Lung (tissue), 11 donors: ENCODE measurements at regions not wholly inside any gene's neighbourhood (a gene's known extent, or its start where the extent isn't known, plus 50 kb on each side); places are given as distances from the start of the nearest gene placed in this dataset.
"Not testable (repeated sequence)": the region's sequence is repeated elsewhere in the genome, so short reads cannot be mapped to it uniquely, and the experiment has no call there.

Experiments
- ATAC-seq: fragments of 200-7000 bp; cut with Tn5 transposase; one replicate; pipeline ENCODE4 v1.9.1; 2020; ENCODE audit warnings: moderate number of reproducible peaks; ENCODE audit not compliant: insufficient read depth, low FRiP score
- DNase-seq, 3 donors: peaks; one replicate each; pipeline ENCODE4 v3.0.0-alpha.2; 2013 to 2017
- H3K27ac ChIP-seq, 2 donors: one replicate each; pipeline ENCODE4 v1.5.1; 2013; ENCODE audit warnings: mild to moderate bottlenecking in 2 of 2, moderate library complexity in 2 of 2, control low read depth in 1 of 2, inconsistent platforms in 1 of 2, low read depth in 1 of 2, low read length in 1 of 2
- H3K27me3 ChIP-seq, 3 donors: one replicate each; pipeline ENCODE4 v1.5.1; 2013; ENCODE audit warnings: low read length in 2 of 3; ENCODE audit not compliant: control insufficient read depth in 3 of 3, insufficient read depth in 3 of 3
- H3K36me3 ChIP-seq, 4 donors: one replicate each; pipeline ENCODE4 v1.5.1; 2013; ENCODE audit warnings: low read length in 4 of 4, mild to moderate bottlenecking in 1 of 4, moderate library complexity in 1 of 4; ENCODE audit not compliant: control insufficient read depth in 4 of 4, insufficient read depth in 4 of 4
- H3K4me1 ChIP-seq, 5 donors: one replicate each; pipeline ENCODE4 v1.5.1; 2013; ENCODE audit warnings: low read length in 5 of 5, mild to moderate bottlenecking in 2 of 5, moderate library complexity in 1 of 5; ENCODE audit not compliant: control insufficient read depth in 5 of 5, insufficient read depth in 5 of 5
- H3K4me3 ChIP-seq: one replicate; pipeline ENCODE4 v1.5.1; 2013; ENCODE audit warnings: mild to moderate bottlenecking, control low read depth, moderate library complexity
- H3K9ac ChIP-seq, 2 donors: one replicate each; pipeline ENCODE4 v1.5.1; 2013; ENCODE audit warnings: low read length in 2 of 2, control low read depth in 1 of 2; ENCODE audit not compliant: insufficient read depth in 1 of 2
- H3K9me3 ChIP-seq, 4 donors: one replicate each; pipeline ENCODE4 v1.5.1; 2013; ENCODE audit warnings: low read length in 3 of 4, mild to moderate bottlenecking in 1 of 4, moderate library complexity in 1 of 4; ENCODE audit not compliant: control insufficient read depth in 4 of 4, insufficient read depth in 3 of 4
- CTCF ChIP-seq: IDR thresholded peaks from 2 replicates; pipeline ENCODE4 v1.5.1; 2012; ENCODE audit warnings: mild to moderate bottlenecking; ENCODE audit errors: control extremely low read depth, extremely low read depth
- WGBS, 2 donors: extraction: QIAGEN DNeasy Blood & Tissue Kit; methylation state at CpG; one replicate each; pipeline ENCODE4 v1.1.7; 2013; 5-methylcytosine and 5-hydroxymethylcytosine counted together
- donor health status: control.
- donor health status: control.
- donor health status: Bipolar disorder and iron deficiency.
- donor health status: healthy.
- donor health status: DM: yes; HTN: yes; CAD: no.

- 92 to 93% methylated on average over 4 of the region's 4 CpGs for WGBS, 2 donors
- no peak for DNase-seq
- Histone ChIP-seq H3K9ac (no peak overlapping the region), H3K27ac (no peak overlapping the region), H3K4me3 (no peak overlapping the region), H3K36me3 (no peaks in the 10 kb centered on the region), H3K27me3 (no peaks in the 10 kb centered on the region), H3K4me1 (no peaks in the 10 kb centered on the region), H3K9me3 (peaks cover 0 to 10% (median 0%) of the 10 kb centered on the region in 4 donors)
- no peak for TF ChIP-seq CTCF
- ATAC-seq, result no peak
Measured at GRCh38 chr16:64346080-64346479, 775.8 kb downstream of the CDH11 start.

GRCh38 chr16:64345142-64345541 lies 776.7 kb downstream of the CDH11 start:
- 87 to 93% methylated on average over 6 of the region's 6 CpGs for WGBS, 2 donors
- H3K9ac ChIP-seq, result no peak overlapping the region
- no peak overlapping the region for H3K4me3 ChIP-seq
- TF ChIP-seq CTCF, result no peak
- no peaks in the 10 kb centered on the region for H3K27me3 ChIP-seq
- no peaks in the 10 kb centered on the region for H3K36me3 ChIP-seq
- no peak for DNase-seq
- H3K9me3 ChIP-seq, result peaks cover 0 to 10% (median 0%) of the 10 kb centered on the region in 4 donors
- no peak overlapping the region for H3K27ac ChIP-seq
- no peak for ATAC-seq
- no peaks in the 10 kb centered on the region for H3K4me1 ChIP-seq

- H3K4me1 ChIP-seq, H3K4me3 ChIP-seq, H3K27ac ChIP-seq, ATAC-seq, DNase-seq, H3K27me3 ChIP-seq, H3K9me3 ChIP-seq, H3K9ac ChIP-seq, H3K36me3 ChIP-seq: not testable (repeated sequence)
- whole genome bisulfite sequencing, 2 donors, result 95% methylated on average over 47 of the region's 47 CpGs
Measured at GRCh38 chr16:64343820-64344443, 777.9 kb downstream of the CDH11 start.

GRCh38 chr16:64343061-64343819 lies 778.6 kb downstream of the CDH11 start:
- Histone ChIP-seq H3K27me3 (no peaks in the 10 kb centered on the region), H3K9me3 (peaks cover 0 to 10% (median 0%) of the 10 kb centered on the region in 4 donors), H3K36me3 (no peaks in the 10 kb centered on the region), H3K27ac (no peak overlapping the region), H3K4me1 (no peaks in the 10 kb centered on the region), H3K9ac (no peak overlapping the region), H3K4me3 (no peak overlapping the region)
- WGBS, 2 donors, result 90 to 91% methylated on average over 8 of the region's 8 CpGs
- no peak for TF ChIP-seq CTCF
- DNase-seq (no peak), ATAC-seq (no peak)

- ATAC-seq, result not testable (repeated sequence)
Measured at GRCh38 chr16:64341336-64341735, 780.5 kb downstream of the CDH11 start.

More at GRCh38 chr16:64341336-64341735, 780.5 kb downstream of the CDH11 start:
- H3K27ac ChIP-seq, H3K36me3 ChIP-seq, H3K4me3 ChIP-seq, H3K9me3 ChIP-seq, H3K9ac ChIP-seq, H3K27me3 ChIP-seq, H3K4me1 ChIP-seq, DNase-seq: not testable (repeated sequence)
- WGBS, 2 donors, result 84 to 90% methylated on average over 1 of the region's 1 CpG
